Transverse colon (tissue), 4 donors: ENCODE measurements at regions not wholly inside any gene's neighbourhood (a gene's known extent, or its start where the extent isn't known, plus 50 kb on each side); places are given as distances from the start of the nearest gene placed in this dataset.

Experiments used
- DNase-seq: peaks from one replicate; pipeline ENCODE4 v3.0.0-alpha.2; 2019
- H3K27ac ChIP-seq, 4 donors: fragments of 200-600 bp; sonication (generic); 2 replicates each; pipeline ENCODE4 v1.5.1; 2016 to 2018; ENCODE audit warnings: inconsistent platforms in 4 of 4
- H3K27me3 ChIP-seq: fragments of 200-600 bp; sonication (generic); 2 replicates; pipeline ENCODE4 v1.5.1; 2017; ENCODE audit warnings: inconsistent platforms
- H3K36me3 ChIP-seq, 4 donors: fragments of 200-600 bp; sonication (generic); 2 replicates each; pipeline ENCODE4 v1.5.1; 2017 to 2019; ENCODE audit warnings: inconsistent platforms in 4 of 4
- H3K4me1 ChIP-seq, 4 donors: fragments of 200-600 bp; sonication (generic); 2 replicates each; pipeline ENCODE4 v1.5.1; 2017 to 2020; ENCODE audit warnings: inconsistent platforms in 4 of 4
- H3K4me3 ChIP-seq, 4 donors: fragments of 200-600 bp; sonication (generic); 1 replicate in 1 of 4; 2 replicates in 3 of 4; pipeline versions ENCODE4 v1.5.1 to v1.6.1; 2017 to 2019; ENCODE audit warnings: inconsistent platforms in 4 of 4
- H3K9me3 ChIP-seq, 2 donors: fragments of 200-600 bp; sonication (generic); 2 replicates each; pipeline ENCODE4 v1.5.1; 2017 to 2019; ENCODE audit warnings: inconsistent platforms in 2 of 2
- EP300 ChIP-seq: sonication (generic); formaldehyde crosslinking; IDR thresholded peaks from one replicate; pipeline ENCODE4 v1.6.1; 2017; ENCODE audit warnings: antibody characterized with exemption, low read depth
- POLR2A ChIP-seq: fragments of 450-650 bp; IDR thresholded peaks from one replicate; pipeline ENCODE4 v1.6.1; 2016; ENCODE audit warnings: antibody characterized with exemption, mild to moderate bottlenecking, moderate library complexity
- POLR2AphosphoS5 ChIP-seq, 3 donors: sonication (generic); formaldehyde crosslinking; IDR thresholded peaks; one replicate each; pipeline ENCODE4 v1.6.1; 2016; ENCODE audit warnings: antibody characterized with exemption in 3 of 3
- WGBS, 2 donors: methylation state at CpG; one replicate each; pipeline ENCODE4 v1.1.5; 2018; ENCODE audit warnings: low coverage in 1 of 2; 5-methylcytosine and 5-hydroxymethylcytosine counted together
- in situ Hi-C, 4 donors: fragments of 200-750 bp; cut with MboI; loops; one replicate each; pipeline versions ENCODE4 v1.15.0 to v1.15.1; 2017; ENCODE audit warnings: low sequenced_read_pairs in 3 of 4, low pct_ligation_motif_present in 1 of 4, low pct_unique_long_range_greater_than_20kb in 1 of 4
- intact Hi-C: fragments of 100-400 bp; cut with DNase I; formaldehyde crosslinking; loops from one replicate; pipeline ENCODE4 v1.15.1; 2023; ENCODE audit warnings: low total_unique reads
- TF ChIP-seq, protein P1 (sequence below), 5 experiments: fragments of 200-600 bp in 3 of 5; fragments of 450-650 bp in 2 of 5; sonication (generic) in 3 of 5; IDR thresholded peaks; 1 replicate in 2 of 5; 2 replicates in 3 of 5; pipeline ENCODE4 v1.5.1; 2016 to 2017; ENCODE audit warnings: antibody characterized with exemption in 5 of 5, inconsistent platforms in 3 of 5, mild to moderate bottlenecking in 2 of 5, moderate library complexity in 1 of 5

GRCh38 chr13:65470781-65471180, 1759.4 kb downstream of the PCDH9 start:
- 48 to 49% methylated on average over 2 of the region's 2 CpGs for WGBS, 2 donors
- Histone ChIP-seq H3K36me3 (no peaks in the 10 kb centered on the region), H3K4me3 (no peak overlapping the region), H3K9me3 (no peaks in the 10 kb centered on the region), H3K27ac (no peak overlapping the region), H3K27me3 (no peaks in the 10 kb centered on the region), H3K4me1 (no peaks in the 10 kb centered on the region)
- intact Hi-C loops (no loop called here), in situ Hi-C loops (no loop called here)
- no peak for DNase-seq
- TF ChIP-seq EP300 (no peak), POLR2A (no peak)
- TF ChIP-seq, protein P1, sequence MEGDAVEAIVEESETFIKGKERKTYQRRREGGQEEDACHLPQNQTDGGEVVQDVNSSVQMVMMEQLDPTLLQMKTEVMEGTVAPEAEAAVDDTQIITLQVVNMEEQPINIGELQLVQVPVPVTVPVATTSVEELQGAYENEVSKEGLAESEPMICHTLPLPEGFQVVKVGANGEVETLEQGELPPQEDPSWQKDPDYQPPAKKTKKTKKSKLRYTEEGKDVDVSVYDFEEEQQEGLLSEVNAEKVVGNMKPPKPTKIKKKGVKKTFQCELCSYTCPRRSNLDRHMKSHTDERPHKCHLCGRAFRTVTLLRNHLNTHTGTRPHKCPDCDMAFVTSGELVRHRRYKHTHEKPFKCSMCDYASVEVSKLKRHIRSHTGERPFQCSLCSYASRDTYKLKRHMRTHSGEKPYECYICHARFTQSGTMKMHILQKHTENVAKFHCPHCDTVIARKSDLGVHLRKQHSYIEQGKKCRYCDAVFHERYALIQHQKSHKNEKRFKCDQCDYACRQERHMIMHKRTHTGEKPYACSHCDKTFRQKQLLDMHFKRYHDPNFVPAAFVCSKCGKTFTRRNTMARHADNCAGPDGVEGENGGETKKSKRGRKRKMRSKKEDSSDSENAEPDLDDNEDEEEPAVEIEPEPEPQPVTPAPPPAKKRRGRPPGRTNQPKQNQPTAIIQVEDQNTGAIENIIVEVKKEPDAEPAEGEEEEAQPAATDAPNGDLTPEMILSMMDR (IDR thresholded peaks at IDR 0.05), result no peak

DNA sequence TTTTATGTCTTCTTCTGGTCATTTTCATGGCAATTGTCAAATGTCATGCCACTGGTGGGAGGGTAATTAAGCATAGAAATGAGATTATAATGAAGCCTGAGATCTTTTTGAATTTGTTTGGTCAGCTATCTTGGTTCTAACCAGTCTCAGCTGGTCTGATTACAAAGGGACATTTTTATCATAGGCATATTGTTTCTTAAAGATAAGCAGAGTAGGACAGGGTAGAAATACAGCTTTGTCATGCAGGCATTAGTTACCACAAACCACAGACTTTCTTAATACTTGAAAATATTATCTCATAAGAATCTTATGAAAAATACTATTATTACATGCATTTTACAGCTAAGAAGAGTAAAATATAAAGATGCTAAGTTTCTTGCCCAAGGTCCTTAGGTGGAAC, 1761.5 kb downstream of the PCDH9 start:
- intact Hi-C loops, result no loop called here
- TF ChIP-seq POLR2A (no peak), POLR2AphosphoS5 (IDR thresholded peaks at IDR 0.05) (no peak), EP300 (no peak)
- TF ChIP-seq, protein P1 (IDR thresholded peaks at IDR 0.05), result no peak

GRCh38 chr13:65461590-65461989, 1768.5 kb downstream of the PCDH9 start:
- TF ChIP-seq, protein P1 (IDR thresholded peaks at IDR 0.05), result no peak
- TF ChIP-seq EP300 (no peak), POLR2AphosphoS5 (IDR thresholded peaks at IDR 0.05) (no peak), POLR2A (no peak)
- intact Hi-C loops, result no loop called here
- H3K4me3 ChIP-seq, result no peak overlapping the region
- in situ Hi-C loops, result no loop called here
- no peaks in the 10 kb centered on the region for H3K9me3 ChIP-seq
- DNase-seq, result no peak
- WGBS, 2 donors, result 80 to 84% methylated on average over 2 to 6 of the region's 6 CpGs
- no peaks in the 10 kb centered on the region for H3K27me3 ChIP-seq
- no peak overlapping the region for H3K27ac ChIP-seq
- no peaks in the 10 kb centered on the region for H3K4me1 ChIP-seq
- H3K36me3 ChIP-seq, result no peaks in the 10 kb centered on the region

More for the DNA sequence above, 1761.5 kb downstream of the PCDH9 start:
- no peak overlapping the region for H3K27ac ChIP-seq
- H3K36me3 ChIP-seq, result no peaks in the 10 kb centered on the region
- no peaks in the 10 kb centered on the region for H3K27me3 ChIP-seq
- no peak overlapping the region for H3K4me3 ChIP-seq
- in situ Hi-C loops, result no loop called here
- H3K4me1 ChIP-seq, result no peaks in the 10 kb centered on the region
- DNase-seq, result no peak
- no peaks in the 10 kb centered on the region for H3K9me3 ChIP-seq

GRCh38 chr13:65460136-65460535, 1770.0 kb downstream of the PCDH9 start:
- no peak for DNase-seq
- H3K9me3 ChIP-seq, result no peaks in the 10 kb centered on the region
- in situ Hi-C loops, result no loop called here
- H3K4me1 ChIP-seq, result no peaks in the 10 kb centered on the region
- TF ChIP-seq POLR2A (no peak), POLR2AphosphoS5 (IDR thresholded peaks at IDR 0.05) (no peak), EP300 (no peak)
- TF ChIP-seq, protein P1 (IDR thresholded peaks at IDR 0.05), result no peak
- H3K4me3 ChIP-seq, result no peak overlapping the region
- intact Hi-C loops, result no loop called here
- no peaks in the 10 kb centered on the region for H3K36me3 ChIP-seq
- H3K27ac ChIP-seq, result no peak overlapping the region
- WGBS, 2 donors, result 60 to 82% methylated on average over 1 of the region's 1 CpG
- no peaks in the 10 kb centered on the region for H3K27me3 ChIP-seq
